HCT116 (cell line): ENCODE measurements at regions not wholly inside any gene's neighbourhood (a gene's known extent, or its start where the extent isn't known, plus 50 kb on each side); places are given as distances from the start of the nearest gene placed in this dataset.

Source experiments
- ATAC-seq: fragments of 200-7000 bp; cut with Tn5 transposase; 2 replicates; pipeline ENCODE4 v1.9.1; 2020; ENCODE audit warnings: mild to moderate bottlenecking, moderate library complexity
- BruUV-seq: library from RNA; stranded (reverse); fragments of 400-500 nt; replicated peaks from 2 replicates; lab custom pipeline; 2021; lab: Mats Ljungman, UMichigan
- CTCF ChIA-PET: fragments of 300-600 bp; sonication (Branson Sonifier 250); formaldehyde crosslinking; loops from one replicate; lab custom pipeline; 2021; ENCODE audit warnings: antibody characterized with exemption; lab: Charles Lee
- POLR2A ChIA-PET: fragments of 300-600, 350-600 bp; sonication (Branson Sonifier 250); formaldehyde crosslinking; loops from one replicate; lab custom pipeline; 2021; ENCODE audit warnings: antibody characterized with exemption; lab: Charles Lee
- RAD21 ChIA-PET, 2 experiments: fragments of 300-600 bp; sonication (Branson Sonifier 250); formaldehyde crosslinking; loops; one replicate each; lab custom pipeline; 2023; ENCODE audit warnings: low total read pairs in 2 of 2; ENCODE audit not compliant: uncharacterized antibody in 2 of 2, unreplicated experiment in 2 of 2, low non-redundant PET in 1 of 2; lab: Charles Lee
- DNase-seq: peaks from one replicate; pipeline ENCODE4 v3.0.0-alpha.2; 2010; ENCODE audit warnings: low read depth, low spot score
- H2AFZ ChIP-seq: fragments of 200-600 bp; shearing (Covaris generic), sonication (generic); 2 replicates; pipeline ENCODE4 v1.6.1; 2017; ENCODE audit warnings: low read depth, mixed run types, mixed read lengths, antibody characterized with exemption, low read length; ENCODE audit not compliant: poor library complexity, severe bottlenecking
- H3K27ac ChIP-seq: 2 replicates; pipeline ENCODE4 v1.5.1; 2012; ENCODE audit warnings: low read depth, low read length
- H3K27me3 ChIP-seq: fragments of 200-600 bp; sonication (generic); 2 replicates; pipeline ENCODE4 v1.6.1; 2016; ENCODE audit warnings: mixed run types, low read length, mixed read lengths; ENCODE audit not compliant: insufficient read depth
- H3K36me3 ChIP-seq, 2 experiments: fragments of 200-500 bp in 1 of 2; fragments of 200-600 bp in 1 of 2; sonication (Bioruptor generic) in 1 of 2; sonication (generic) in 1 of 2; 2 replicates each; pipeline versions ENCODE4 v1.5.1 to v1.6.1; 2014 to 2016; ENCODE audit warnings: low read length in 2 of 2, inconsistent platforms in 1 of 2, mixed read lengths in 1 of 2, mixed run types in 1 of 2; ENCODE audit not compliant: insufficient read depth in 2 of 2, control insufficient read depth in 1 of 2
- H3K4me1 ChIP-seq, 2 experiments: fragments of 200-600 bp in 1 of 2; sonication (generic) in 1 of 2; 2 replicates each; pipeline versions ENCODE4 v1.5.1 to v1.6.1; 2012 to 2017; ENCODE audit warnings: low read length in 2 of 2, inconsistent platforms in 1 of 2, mild to moderate bottlenecking in 1 of 2, mixed read lengths in 1 of 2, mixed run types in 1 of 2, moderate library complexity in 1 of 2; ENCODE audit not compliant: insufficient read depth in 2 of 2, control insufficient read depth in 1 of 2
- H3K4me2 ChIP-seq: fragments of 200-600 bp; sonication (generic); 2 replicates; pipeline ENCODE4 v1.6.1; 2017; ENCODE audit warnings: mixed run types, low read length, mixed read lengths
- H3K4me3 ChIP-seq, 2 experiments: fragments of 200-600 bp in 1 of 2; sonication (generic) in 1 of 2; replicated peaks in 1 of 2; 2 replicates each; pipeline ENCODE4 v1.5.1; 2011 to 2016; ENCODE audit warnings: low read length in 2 of 2, control low read depth in 1 of 2, low read depth in 1 of 2, mild to moderate bottlenecking in 1 of 2, mixed read lengths in 1 of 2, mixed run types in 1 of 2
- H3K79me2 ChIP-seq: fragments of 200-600 bp; sonication (generic); 2 replicates; pipeline ENCODE4 v1.6.1; 2017; ENCODE audit warnings: mild to moderate bottlenecking, mixed run types, low read length, moderate library complexity, mixed read lengths; ENCODE audit not compliant: insufficient read depth
- H3K9ac ChIP-seq: fragments of 200-600 bp; sonication (generic); 2 replicates; pipeline ENCODE4 v1.6.1; 2016; ENCODE audit warnings: low read length, mixed read lengths
- H3K9me2 ChIP-seq: fragments of 200-600 bp; sonication (generic), shearing (Covaris generic); 2 replicates; pipeline ENCODE4 v1.6.1; 2017; ENCODE audit warnings: mixed run types, mild to moderate bottlenecking, moderate library complexity; ENCODE audit not compliant: insufficient read depth
- H3K9me3 ChIP-seq, 2 experiments: fragments of 200-500 bp in 1 of 2; fragments of 200-600 bp in 1 of 2; sonication (Bioruptor generic) in 1 of 2; sonication (generic) in 1 of 2; 2 replicates each; pipeline ENCODE4 v1.6.1; 2014 to 2017; ENCODE audit warnings: low read length in 2 of 2, mixed read lengths in 2 of 2, inconsistent platforms in 1 of 2, low read depth in 1 of 2, mild to moderate bottlenecking in 1 of 2, mixed run types in 1 of 2, moderate library complexity in 1 of 2; ENCODE audit not compliant: control insufficient read depth in 1 of 2, insufficient read depth in 1 of 2
- H4K20me1 ChIP-seq: fragments of 200-600 bp; sonication (generic), shearing (Covaris generic); 2 replicates; pipeline ENCODE4 v1.6.1; 2017; ENCODE audit warnings: mixed run types, mild to moderate bottlenecking, moderate library complexity; ENCODE audit not compliant: insufficient read depth
- ATF3 ChIP-seq: IDR thresholded peaks from 2 replicates; pipeline ENCODE4 v1.6.1; 2012
- CBX3 ChIP-seq: IDR thresholded peaks from 2 replicates; pipeline ENCODE4 v1.6.1; 2012; ENCODE audit warnings: low read depth
- CEBPB ChIP-seq: IDR thresholded peaks from 2 replicates; pipeline ENCODE4 v1.6.1; 2012; ENCODE audit warnings: low read depth
- CTCF ChIP-seq, 3 experiments: fragments of 200-600 bp in 1 of 3; sonication (generic) in 1 of 3; IDR thresholded peaks in 2 of 3; conservative IDR thresholded peaks in 1 of 3; 2 replicates each; pipeline ENCODE4 v1.5.1; 2012 to 2017; ENCODE audit warnings: low read depth in 2 of 3, low read length in 2 of 3, antibody characterized with exemption in 1 of 3, borderline replicate concordance in 1 of 3, control low read depth in 1 of 3, mild to moderate bottlenecking in 1 of 3, mixed read lengths in 1 of 3, mixed run types in 1 of 3, moderate library complexity in 1 of 3; ENCODE audit not compliant: insufficient read depth in 1 of 3
- EGR1 ChIP-seq: IDR thresholded peaks from 2 replicates; pipeline ENCODE4 v1.6.1; 2012; ENCODE audit warnings: low read depth
- ELF1 ChIP-seq: IDR thresholded peaks from 2 replicates; pipeline ENCODE4 v1.6.1; 2012; ENCODE audit warnings: low read depth, borderline replicate concordance
- EZH2 ChIP-seq: fragments of 200-600 bp; sonication (generic); IDR thresholded peaks from 2 replicates; pipeline ENCODE4 v1.6.1; 2017; ENCODE audit warnings: antibody characterized with exemption, mixed run types
- FOSL1 ChIP-seq: IDR thresholded peaks from 2 replicates; pipeline ENCODE4 v1.6.1; 2012; ENCODE audit warnings: low read depth
- POLR2A ChIP-seq: IDR thresholded peaks from 2 replicates; pipeline ENCODE4 v1.7.0; 2011; ENCODE audit warnings: borderline replicate concordance; ENCODE audit not compliant: insufficient read depth, insufficient read length; ENCODE audit errors: extremely low read depth
- POLR2AphosphoS5 ChIP-seq: IDR thresholded peaks from 2 replicates; pipeline ENCODE4 v1.6.1; 2011; ENCODE audit warnings: mild to moderate bottlenecking, low read depth, low read length, moderate library complexity
- RAD21 ChIP-seq: IDR thresholded peaks from 2 replicates; pipeline ENCODE4 v1.6.1; 2012; ENCODE audit warnings: low read depth, mild to moderate bottlenecking
- YY1 ChIP-seq: IDR thresholded peaks from 2 replicates; pipeline ENCODE4 v1.6.1; 2011; ENCODE audit warnings: low read length, low read depth, moderate library complexity, mild to moderate bottlenecking; ENCODE audit not compliant: insufficient replicate concordance; ENCODE audit errors: extremely low read depth
- intact Hi-C: fragments of 100-400 bp; cut with micrococcal nuclease; formaldehyde crosslinking; loops from 2 replicates; pipeline ENCODE4 v1.10.0; 2022

- TF ChIP-seq EZH2 = no peak
- TF ChIP-seq CTCF (IDR thresholded peaks at IDR 0.05 in 2 of 3, conservative IDR thresholded peaks at IDR 0.05 in 1 of 3; ENCODE audit: borderline replicate concordance in 1 of 3, insufficient read depth in 1 of 3, low read depth in 2 of 3, low read length in 2 of 3) = no peak
- TF ChIP-seq ELF1 = no peak
- TF ChIP-seq EGR1 = no peak
- TF ChIP-seq FOSL1 = no peak
- TF ChIP-seq, all 23 proteins: peak for 0
These were observed 674.4 kb downstream of the TMTC2 start (continued) for GRCh38 chr12:83361071-83361470.

- no peak overlapping the region for H3K4me2 ChIP-seq
- H4K20me1 ChIP-seq = no peaks in the 10 kb centered on the region
- no peak overlapping the region for H2AFZ ChIP-seq
- H3K36me3 ChIP-seq = no peaks in the 10 kb centered on the region
- H3K9me3 ChIP-seq = no peaks in the 10 kb centered on the region
- ATAC-seq (no peak), DNase-seq (no peak)
- POLR2A ChIA-PET = no interaction called here
- H3K4me1 ChIP-seq = no peaks in the 10 kb centered on the region
- intact Hi-C loops = no loop called here
- H3K9me2 ChIP-seq = no peaks in the 10 kb centered on the region
- no peak for TF ChIP-seq YY1
- no peak for TF ChIP-seq CEBPB
- no peak for TF ChIP-seq POLR2A
- TF ChIP-seq RAD21 = no peak
- no peak for TF ChIP-seq ATF3
- TF ChIP-seq POLR2AphosphoS5 = no peak
- TF ChIP-seq CBX3 = no peak
- no peak for TF ChIP-seq EZH2
- no peak overlapping the region for H3K9ac ChIP-seq
- H3K4me3 ChIP-seq = no peak overlapping the region
- no peaks in the 10 kb centered on the region for H3K79me2 ChIP-seq
- RAD21 ChIA-PET = no interaction called here
- no peaks in the 10 kb centered on the region for H3K27me3 ChIP-seq
- CTCF ChIA-PET = no interaction called here
- no TSS peak for BruUV-seq
- no peak overlapping the region for H3K27ac ChIP-seq
These were observed 663.4 kb downstream of the TMTC2 start for GRCh38 chr12:83349907-83350611.
